GM19239 (cell line): ENCODE measurements at regions not wholly inside any gene's neighbourhood (a gene's known extent, or its start where the extent isn't known, plus 50 kb on each side); places are given as distances from the start of the nearest gene placed in this dataset.
"Not testable (repeated sequence)": the region's sequence is repeated elsewhere in the genome, so short reads cannot be mapped to it uniquely, and the experiment has no call there.

Experiments used
- DNase-seq: peaks from one replicate; pipeline ENCODE4 v3.0.0; 2011; ENCODE audit warnings: low spot score; ENCODE audit not compliant: insufficient read length
- FAIRE-seq: peaks from 2 replicates; lab custom pipeline; 2011; peaks lifted over from hg19 to GRCh38; lab: Jason Lieb, UNC

- DNase-seq, result no peak
- no peak for FAIRE-seq
Observed at GRCh38 chr12:114506651-114507050, 100.7 kb upstream of the TBX5 start.

- DNase-seq (no peak), FAIRE-seq (no peak)
Observed at GRCh38 chr12:114504311-114504710, 98.4 kb upstream of the TBX5 start.

- DNase-seq (no peak), FAIRE-seq (no peak)
Observed at GRCh38 chr12:114501474-114501807, 95.5 kb upstream of the TBX5 start.

GRCh38 chr12:114500775-114501473 lies 95.0 kb upstream of the TBX5 start:
- DNase-seq, result no peak
- no peak for FAIRE-seq

- no peak for FAIRE-seq
- no peak for DNase-seq
Observed at GRCh38 chr12:114500131-114500530, 94.2 kb upstream of the TBX5 start.

GRCh38 chr12:114499338-114499737 lies 93.4 kb upstream of the TBX5 start:
- FAIRE-seq (no peak), DNase-seq (no peak)

- FAIRE-seq (no peak), DNase-seq (no peak)
Observed at GRCh38 chr12:114491916-114492315, 86.0 kb upstream of the TBX5 start.

- not testable (repeated sequence) for DNase-seq, FAIRE-seq
Observed at GRCh38 chr12:114484822-114485459, 79.0 kb upstream of the TBX5 start.

- FAIRE-seq (no peak), DNase-seq (no peak)
Observed at GRCh38 chr12:114483996-114484395, 78.1 kb upstream of the TBX5 start.

- FAIRE-seq, result no peak
Observed at GRCh38 chr12:114481200-114481535, 75.2 kb upstream of the TBX5 start.

GRCh38 chr12:114480337-114481199 lies 74.6 kb upstream of the TBX5 start:
- FAIRE-seq (no peak), DNase-seq (no peak)

More at GRCh38 chr12:114481200-114481535, 75.2 kb upstream of the TBX5 start:
- no peak for DNase-seq

GRCh38 chr12:114479831-114480230 lies 73.9 kb upstream of the TBX5 start:
- DNase-seq (no peak), FAIRE-seq (no peak)

GRCh38 chr12:114478865-114479264 lies 72.9 kb upstream of the TBX5 start:
- no peak for FAIRE-seq
- no peak for DNase-seq

GRCh38 chr12:114477989-114478395 lies 72.0 kb upstream of the TBX5 start:
- FAIRE-seq (no peak), DNase-seq (no peak)

GRCh38 chr12:114476159-114476558 lies 70.2 kb upstream of the TBX5 start:
- FAIRE-seq (no peak), DNase-seq (no peak)

- DNase-seq (no peak), FAIRE-seq (no peak)
Observed at GRCh38 chr12:114473717-114474116, 67.8 kb upstream of the TBX5 start.

- DNase-seq (no peak), FAIRE-seq (no peak)
Observed at GRCh38 chr12:114473018-114473417, 67.1 kb upstream of the TBX5 start.

GRCh38 chr12:114457620-114458019 lies 51.7 kb upstream of the TBX5 start:
- no peak for DNase-seq
- FAIRE-seq, result no peak
